GM12874 (cell line): ENCODE measurements at regions not wholly inside any gene's neighbourhood (a gene's known extent, or its start where the extent isn't known, plus 50 kb on each side); places are given as distances from the start of the nearest gene placed in this dataset.

Experiments
- CTCF ChIP-seq: IDR thresholded peaks from 2 replicates; pipeline ENCODE4 v1.5.1; 2011; ENCODE audit warnings: low read depth, mild to moderate bottlenecking, control low read depth, low read length, moderate library complexity; ENCODE audit not compliant: insufficient read depth

GRCh38 chr15:96276438-96277210, 53.9 kb upstream of the NR2F2 start:
- TF ChIP-seq CTCF, result no peak
